B cell (primary cell): ENCODE measurements at regions not wholly inside any gene's neighbourhood (a gene's known extent, or its start where the extent isn't known, plus 50 kb on each side); places are given as distances from the start of the nearest gene placed in this dataset.

Experiments used
- ATAC-seq: fragments of 200-7000 bp; cut with Tn5 transposase; one replicate; pipeline ENCODE4 v1.10.0; 2021; ENCODE audit warnings: low read depth, mild to moderate bottlenecking, moderate number of reproducible peaks, moderate library complexity
- CTCF ChIA-PET: fragments of 350-600 bp; sonication (Branson Sonifier 250); formaldehyde crosslinking; loops from one replicate; lab custom pipeline; 2021; ENCODE audit warnings: antibody characterized with exemption, inconsistent platforms; lab: Charles Lee
- POLR2A ChIA-PET: fragments of 350-600 bp; sonication (Branson Sonifier 250); formaldehyde crosslinking; loops from one replicate; lab custom pipeline; 2021; ENCODE audit warnings: antibody characterized with exemption; lab: Charles Lee
- DNase-seq: peaks from one replicate; pipeline ENCODE4 v3.0.0; 2013
- H2AFZ ChIP-seq: 2 replicates; pipeline ENCODE4 v1.6.1; 2012; ENCODE audit warnings: mild to moderate bottlenecking, low read depth, low read length; ENCODE audit not compliant: insufficient read depth, poor library complexity, severe bottlenecking
- H3K27ac ChIP-seq, 2 donors: 1 replicate in 1 of 2; 2 replicates in 1 of 2; pipeline ENCODE4 v1.5.1; 2012 to 2013; ENCODE audit warnings: low read length in 2 of 2, mild to moderate bottlenecking in 2 of 2, moderate library complexity in 1 of 2
- H3K27me3 ChIP-seq, 4 experiments: fragments of 200-600 bp in 1 of 4; sonication (generic) in 1 of 4; replicated peaks in 1 of 4; 1 replicate in 2 of 4; 2 replicates in 2 of 4; pipeline versions ENCODE4 v1.6.1 to v1.7.0; 2013 to 2016; ENCODE audit warnings: low read length in 3 of 4, mild to moderate bottlenecking in 2 of 4, mixed read lengths in 1 of 4, moderate library complexity in 1 of 4; ENCODE audit not compliant: insufficient read depth in 4 of 4, control insufficient read depth in 3 of 4; ENCODE audit errors: control extremely low read depth in 1 of 4
- H3K36me3 ChIP-seq, 2 experiments: replicated peaks in 1 of 2; 1 replicate in 1 of 2; 2 replicates in 1 of 2; pipeline versions ENCODE4 v1.6.1 to v1.7.1; 2013; ENCODE audit warnings: low read length in 1 of 2; ENCODE audit not compliant: insufficient read depth in 2 of 2, control insufficient read depth in 1 of 2; ENCODE audit errors: control extremely low read depth in 1 of 2, extremely low read depth in 1 of 2
- H3K4me1 ChIP-seq, 2 donors: fragments of 200-600 bp in 1 of 2; sonication (generic) in 1 of 2; 1 replicate in 1 of 2; 2 replicates in 1 of 2; pipeline versions ENCODE4 v1.5.1 to v1.6.1; 2013 to 2017; ENCODE audit warnings: low read length in 2 of 2; ENCODE audit not compliant: control insufficient read depth in 2 of 2, insufficient read depth in 2 of 2
- H3K4me2 ChIP-seq: replicated peaks from 2 replicates; pipeline ENCODE3; 2012; ENCODE audit warnings: mild to moderate bottlenecking, low read depth, low read length; ENCODE audit not compliant: poor library complexity, severe bottlenecking
- H3K4me3 ChIP-seq, 5 experiments: fragments of 200-600 bp in 1 of 5; sonication (generic) in 1 of 5; 1 replicate in 3 of 5; 2 replicates in 2 of 5; pipeline versions ENCODE4 v1.5.1 to v1.7.0; 2011 to 2016; ENCODE audit warnings: low read length in 4 of 5, mild to moderate bottlenecking in 4 of 5, low read depth in 2 of 5, control low read depth in 1 of 5, moderate library complexity in 1 of 5; ENCODE audit not compliant: insufficient read depth in 1 of 5; ENCODE audit errors: control extremely low read depth in 1 of 5, extremely low read depth in 1 of 5
- H3K79me2 ChIP-seq: fragments of 200-600 bp; sonication (generic); one replicate; pipeline ENCODE4 v1.6.0; 2016; ENCODE audit warnings: low read length; ENCODE audit not compliant: control insufficient read depth, insufficient read depth
- H3K9ac ChIP-seq: fragments of 200-600 bp; sonication (generic); 2 replicates; pipeline ENCODE4 v1.6.1; 2017; ENCODE audit warnings: mild to moderate bottlenecking, low read length, moderate library complexity
- H3K9me3 ChIP-seq, 3 donors: one replicate each; pipeline versions ENCODE4 v1.6.1 to v1.7.1; 2013; ENCODE audit warnings: low read length in 2 of 3; ENCODE audit not compliant: control insufficient read depth in 2 of 3, insufficient read depth in 1 of 3; ENCODE audit errors: control extremely low read depth in 1 of 3
- H4K20me1 ChIP-seq: 2 replicates; pipeline ENCODE4 v1.6.0; 2012; ENCODE audit warnings: mild to moderate bottlenecking, low read length; ENCODE audit not compliant: insufficient read depth, control insufficient read depth, poor library complexity, severe bottlenecking
- H3K27ac Mint-ChIP-seq: one replicate; pipeline ENCODE4 v1.8.0; 2021; ENCODE audit warnings: mixed read lengths
- H3K27me3 Mint-ChIP-seq: one replicate; pipeline ENCODE4 v1.8.0; 2021; ENCODE audit warnings: mixed read lengths
- H3K4me1 Mint-ChIP-seq: one replicate; pipeline ENCODE4 v1.8.0; 2021; ENCODE audit warnings: mixed read lengths
- H3K4me3 Mint-ChIP-seq: one replicate; pipeline ENCODE4 v1.8.0; 2021; ENCODE audit warnings: mixed read lengths
- H3K9me3 Mint-ChIP-seq: one replicate; pipeline ENCODE4 v1.8.0; 2022; ENCODE audit warnings: mixed read lengths; ENCODE audit not compliant: insufficient read depth
- CTCF ChIP-seq: fragments of 200-600 bp; IDR thresholded peaks from one replicate; pipeline ENCODE4 v1.8.0; 2022; ENCODE audit warnings: antibody characterized with exemption, mild to moderate bottlenecking
- EZH2 ChIP-seq: IDR thresholded peaks from 2 replicates; pipeline ENCODE4 v1.6.1; 2012; ENCODE audit warnings: borderline replicate concordance, low read depth, mild to moderate bottlenecking, moderate library complexity, low read length; ENCODE audit not compliant: insufficient read depth, poor library complexity, severe bottlenecking
- WGBS: methylation state at CpG from one replicate; pipeline ENCODE4 v1.1.5; 2013; ENCODE audit warnings: missing lambda C conversion rate; ENCODE audit not compliant: insufficient coverage; 5-methylcytosine and 5-hydroxymethylcytosine counted together
- intact Hi-C: fragments of 100-400 bp; cut with micrococcal nuclease; formaldehyde crosslinking; loops from one replicate; pipeline ENCODE4 v1.10.0; 2022

- 80% methylated on average over 9 of the region's 10 CpGs for WGBS
- no peak overlapping the region for H3K27ac Mint-ChIP-seq
- H3K27me3 Mint-ChIP-seq: peaks cover 26% of the 10 kb centered on the region
- no peak overlapping the region for H2AFZ ChIP-seq
- no peaks in the 10 kb centered on the region for H3K36me3 ChIP-seq
- H3K79me2 ChIP-seq: no peaks in the 10 kb centered on the region
- H3K4me1 Mint-ChIP-seq: no peaks in the 10 kb centered on the region
- peaks cover 0 to 11% (median 0%) of the 10 kb centered on the region in 3 donors for H3K9me3 ChIP-seq
- H3K27ac ChIP-seq: no peak overlapping the region
- intact Hi-C loops: no loop called here
- H3K4me1 ChIP-seq: no peaks in the 10 kb centered on the region
- ChIA-PET POLR2A (no interaction called here), CTCF (no interaction called here)
- no peak overlapping the region for H3K9ac ChIP-seq
- H3K27me3 ChIP-seq: peaks cover 0 to 9% (median 0%) of the 10 kb centered on the region in 4 experiments
- TF ChIP-seq CTCF (no peak), EZH2 (no peak)
- H3K9me3 Mint-ChIP-seq: peaks cover 3% of the 10 kb centered on the region
- H3K4me2 ChIP-seq: no peak overlapping the region
- no peak overlapping the region for H3K4me3 Mint-ChIP-seq
- no peak overlapping the region for H3K4me3 ChIP-seq
- no peak for DNase-seq
- H4K20me1 ChIP-seq: no peaks in the 10 kb centered on the region
- ATAC-seq: no peak
Measured at GRCh38 chr14:44873536-44873935, 88.2 kb downstream of the KLHL28 start.

DNA sequence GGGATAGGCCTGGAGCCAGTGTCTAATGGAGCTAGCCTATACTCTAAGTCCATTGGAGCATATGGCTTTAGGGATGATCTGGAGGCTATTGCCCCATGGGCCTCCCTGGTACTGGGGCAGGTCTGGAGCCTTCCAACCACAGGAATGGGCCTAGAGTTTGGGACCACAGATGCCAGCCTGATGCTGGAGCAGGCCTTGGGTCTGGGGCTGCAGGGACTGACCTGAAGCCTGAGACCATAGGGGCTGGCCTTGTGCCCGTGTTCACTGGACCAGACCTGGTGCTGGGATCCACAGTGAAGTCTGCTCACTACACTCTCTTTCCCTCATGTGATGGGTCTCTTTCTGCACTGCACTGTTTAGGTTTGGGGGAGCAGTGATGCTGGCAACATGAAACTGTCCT lies 95.0 kb downstream of the KLHL28 start:
- H3K27ac ChIP-seq: no peak overlapping the region
- H3K4me3 ChIP-seq: no peak overlapping the region
- 100% methylated on average over 1 of the region's 1 CpG for WGBS
- H3K9me3 ChIP-seq: peaks cover 0 to 9% (median 0%) of the 10 kb centered on the region in 3 donors
- peaks cover 0 to 3% (median 0%) of the 10 kb centered on the region in 4 experiments for H3K27me3 ChIP-seq
- H3K9ac ChIP-seq: no peak overlapping the region
- Mint-ChIP-seq H3K4me3 (no peak overlapping the region), H3K27me3 (peaks cover 3% of the 10 kb centered on the region), H3K27ac (no peak overlapping the region), H3K4me1 (no peaks in the 10 kb centered on the region), H3K9me3 (peaks cover 3% of the 10 kb centered on the region)
- intact Hi-C loops: no loop called here
- no peaks in the 10 kb centered on the region for H3K36me3 ChIP-seq
- H3K4me2 ChIP-seq: no peak overlapping the region
- no peak overlapping the region for H2AFZ ChIP-seq
- ATAC-seq: no peak
- CTCF ChIA-PET: no interaction called here
- TF ChIP-seq CTCF (no peak), EZH2 (no peak)
- POLR2A ChIA-PET: no interaction called here
- no peaks in the 10 kb centered on the region for H4K20me1 ChIP-seq
- H3K4me1 ChIP-seq: no peaks in the 10 kb centered on the region
- DNase-seq: no peak
- no peaks in the 10 kb centered on the region for H3K79me2 ChIP-seq
